DOHH2 (cell line): ENCODE measurements at regions not wholly inside any gene's neighbourhood (a gene's known extent, or its start where the extent isn't known, plus 50 kb on each side); places are given as distances from the start of the nearest gene placed in this dataset.

Experiments
- EZH2phosphoT487 ChIP-seq: fragments of 200-600 bp; sonication (generic); IDR thresholded peaks from 2 replicates; pipeline ENCODE4 v1.6.1; 2017; ENCODE audit warnings: borderline replicate concordance, mild to moderate bottlenecking, antibody characterized with exemption, low read length, moderate library complexity, mixed read lengths
- TF ChIP-seq, protein P1 (sequence below): fragments of 200-600 bp; sonication (generic); IDR thresholded peaks from one replicate; pipeline ENCODE4 v1.5.1; 2014; ENCODE audit warnings: antibody characterized with exemption, mild to moderate bottlenecking, low read depth, low read length; ENCODE audit not compliant: poor library complexity, severe bottlenecking

DNA sequence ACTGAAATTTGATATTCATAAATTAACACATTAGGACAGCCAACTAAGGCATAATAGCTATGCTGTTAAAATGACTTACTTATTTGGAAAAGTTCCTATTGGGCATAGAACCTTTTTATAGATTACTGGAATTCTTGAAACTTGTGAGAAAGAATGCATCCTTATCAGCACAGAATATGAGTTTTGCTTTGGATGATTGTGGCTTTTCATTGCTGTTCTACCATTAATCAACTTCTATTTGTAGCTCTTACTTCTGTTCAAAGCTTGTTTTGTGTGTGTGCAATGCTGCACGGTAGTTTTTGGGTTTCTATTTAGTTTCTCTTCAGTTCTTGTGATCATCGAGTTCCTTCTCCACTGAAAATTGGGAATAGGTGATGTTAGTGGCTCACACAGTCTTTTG, 152.4 kb upstream of the PELI2 start:
- TF ChIP-seq, protein P1, sequence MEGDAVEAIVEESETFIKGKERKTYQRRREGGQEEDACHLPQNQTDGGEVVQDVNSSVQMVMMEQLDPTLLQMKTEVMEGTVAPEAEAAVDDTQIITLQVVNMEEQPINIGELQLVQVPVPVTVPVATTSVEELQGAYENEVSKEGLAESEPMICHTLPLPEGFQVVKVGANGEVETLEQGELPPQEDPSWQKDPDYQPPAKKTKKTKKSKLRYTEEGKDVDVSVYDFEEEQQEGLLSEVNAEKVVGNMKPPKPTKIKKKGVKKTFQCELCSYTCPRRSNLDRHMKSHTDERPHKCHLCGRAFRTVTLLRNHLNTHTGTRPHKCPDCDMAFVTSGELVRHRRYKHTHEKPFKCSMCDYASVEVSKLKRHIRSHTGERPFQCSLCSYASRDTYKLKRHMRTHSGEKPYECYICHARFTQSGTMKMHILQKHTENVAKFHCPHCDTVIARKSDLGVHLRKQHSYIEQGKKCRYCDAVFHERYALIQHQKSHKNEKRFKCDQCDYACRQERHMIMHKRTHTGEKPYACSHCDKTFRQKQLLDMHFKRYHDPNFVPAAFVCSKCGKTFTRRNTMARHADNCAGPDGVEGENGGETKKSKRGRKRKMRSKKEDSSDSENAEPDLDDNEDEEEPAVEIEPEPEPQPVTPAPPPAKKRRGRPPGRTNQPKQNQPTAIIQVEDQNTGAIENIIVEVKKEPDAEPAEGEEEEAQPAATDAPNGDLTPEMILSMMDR = no peak
- no peak for TF ChIP-seq EZH2phosphoT487
